ENCODE measurements at regions not wholly inside any gene's neighbourhood (a gene's known extent, or its start where the extent isn't known, plus 50 kb on each side); places are given as distances from the start of the nearest gene placed in this dataset.

DNA sequence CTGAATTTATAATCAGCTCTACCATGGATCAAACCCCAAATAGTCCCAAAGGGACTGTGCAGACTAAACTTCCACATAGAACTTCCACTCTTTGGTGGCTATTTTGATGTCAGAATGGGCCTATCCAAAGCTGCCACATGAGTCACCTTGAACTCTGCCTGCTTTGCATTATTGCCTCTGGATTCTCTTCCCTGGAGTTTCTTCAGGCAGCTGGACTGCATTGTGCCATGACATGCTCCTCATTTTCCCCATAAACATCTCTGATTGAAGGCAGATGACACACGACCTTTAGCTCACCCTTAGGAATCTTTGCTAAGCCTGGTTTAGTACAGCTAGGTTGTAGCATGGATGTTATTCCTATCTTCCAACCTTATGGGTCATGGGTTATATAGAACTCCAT, 251.7 kb downstream of the FZD1 start (continued):
- TF ChIP-seq AFF4 (CRISPR knock-in tag; IDR thresholded peaks at IDR 0.05) = no peak
- no peak for TF ChIP-seq ZNF343 (CRISPR knock-in tag; IDR thresholded peaks at IDR 0.05)
- TF ChIP-seq ZBTB7A (CRISPR knock-in tag; IDR thresholded peaks at IDR 0.05) = no peak
- TF ChIP-seq, protein P1, sequence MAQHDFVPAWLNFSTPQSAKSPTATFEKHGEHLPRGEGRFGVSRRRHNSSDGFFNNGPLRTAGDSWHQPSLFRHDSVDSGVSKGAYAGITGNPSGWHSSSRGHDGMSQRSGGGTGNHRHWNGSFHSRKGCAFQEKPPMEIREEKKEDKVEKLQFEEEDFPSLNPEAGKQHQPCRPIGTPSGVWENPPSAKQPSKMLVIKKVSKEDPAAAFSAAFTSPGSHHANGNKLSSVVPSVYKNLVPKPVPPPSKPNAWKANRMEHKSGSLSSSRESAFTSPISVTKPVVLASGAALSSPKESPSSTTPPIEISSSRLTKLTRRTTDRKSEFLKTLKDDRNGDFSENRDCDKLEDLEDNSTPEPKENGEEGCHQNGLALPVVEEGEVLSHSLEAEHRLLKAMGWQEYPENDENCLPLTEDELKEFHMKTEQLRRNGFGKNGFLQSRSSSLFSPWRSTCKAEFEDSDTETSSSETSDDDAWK (CRISPR knock-in tag; IDR thresholded peaks at IDR 0.05) = no peak
- no peak for TF ChIP-seq TOPORS (CRISPR knock-in tag; IDR thresholded peaks at IDR 0.05)

GRCh38 chr7:91517201-91517785, 253.1 kb downstream of the FZD1 start:
- Histone ChIP-seq H2AFZ (ENCODE audit: low read length) (no peak overlapping the region), H3K27me3 (ENCODE audit: control insufficient read depth in 1 of 2, insufficient read depth in 2 of 2, low read length in 2 of 2) (no peaks in the 10 kb centered on the region), H3K4me2 (ENCODE audit: low read depth, low read length) (no peak overlapping the region), H4K20me1 (ENCODE audit: insufficient read depth, low read length) (no peaks in the 10 kb centered on the region), H3K4me1 (ENCODE audit: insufficient read depth, low read length) (no peaks in the 10 kb centered on the region), H3K27ac (ENCODE audit: extremely low read length, insufficient read depth, low read length) (no peak overlapping the region), H3K79me2 (ENCODE audit: insufficient read depth, low read length) (no peaks in the 10 kb centered on the region), H3K9ac (ENCODE audit: insufficient read depth, low read depth, low read length) (no peak overlapping the region), H3K4me3 (replicated peaks in 1 of 3; ENCODE audit: insufficient read depth in 1 of 3, low read depth in 2 of 3, low read length in 3 of 3) (no peak overlapping the region), H3K9me3 (ENCODE audit: low read length) (no peaks in the 10 kb centered on the region), H3K36me3 (replicated peaks in 1 of 2; ENCODE audit: control insufficient read depth in 1 of 2, insufficient read depth in 2 of 2, low read length in 2 of 2) (no peaks in the 10 kb centered on the region)
- CTCF ChIA-PET (ENCODE audit: low intra/inter-chr PET ratio, low total read pairs) = no interaction called here
- TF ChIP-seq, protein P2, sequence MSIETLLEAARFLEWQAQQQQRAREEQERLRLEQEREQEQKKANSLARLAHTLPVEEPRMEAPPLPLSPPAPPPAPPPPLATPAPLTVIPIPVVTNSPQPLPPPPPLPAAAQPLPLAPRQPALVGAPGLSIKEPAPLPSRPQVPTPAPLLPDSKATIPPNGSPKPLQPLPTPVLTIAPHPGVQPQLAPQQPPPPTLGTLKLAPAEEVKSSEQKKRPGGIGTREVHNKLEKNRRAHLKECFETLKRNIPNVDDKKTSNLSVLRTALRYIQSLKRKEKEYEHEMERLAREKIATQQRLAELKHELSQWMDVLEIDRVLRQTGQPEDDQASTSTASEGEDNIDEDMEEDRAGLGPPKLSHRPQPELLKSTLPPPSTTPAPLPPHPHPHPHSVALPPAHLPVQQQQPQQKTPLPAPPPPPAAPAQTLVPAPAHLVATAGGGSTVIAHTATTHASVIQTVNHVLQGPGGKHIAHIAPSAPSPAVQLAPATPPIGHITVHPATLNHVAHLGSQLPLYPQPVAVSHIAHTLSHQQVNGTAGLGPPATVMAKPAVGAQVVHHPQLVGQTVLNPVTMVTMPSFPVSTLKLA (IDR thresholded peaks at IDR 0.05) = peak; percentile 48; the same call in 1 of the 2 replicates
- no peak for TF ChIP-seq HHEX (CRISPR knock-in tag; IDR thresholded peaks at IDR 0.05)
- DNase-seq (ENCODE audit: low spot score) = no peak
- intact Hi-C loops (cut with micrococcal nuclease; ENCODE audit: unreplicated experiment) (no loop called here), in situ Hi-C loops (cut with HindIII; ENCODE audit: extremely low pct_ligation_motif_present, low pct_unique_long_range_greater_than_20kb) (no loop called here)
- POLR2A ChIA-PET = no interaction called here
- no peak for FAIRE-seq
- 0% methylated on average over 1 of the region's 1 CpG for WGBS (ENCODE audit: low lambda C conversion rate)
- no TSS peak for BruUV-seq (replicated peaks)
- no peak for ATAC-seq

Data from HepG2 (cell line).